Body of pancreas (tissue), 4 donors: ENCODE measurements at regions not wholly inside any gene's neighbourhood (a gene's known extent, or its start where the extent isn't known, plus 50 kb on each side); places are given as distances from the start of the nearest gene placed in this dataset.

Source experiments
- POLR2A ChIP-seq, 3 donors: fragments of 450-650 bp; IDR thresholded peaks; one replicate each; pipeline ENCODE4 v1.6.1; 2016; ENCODE audit warnings: antibody characterized with exemption in 3 of 3, mild to moderate bottlenecking in 2 of 3
- TF ChIP-seq, protein P1 (sequence below), 7 experiments: fragments of 450-650 bp in 4 of 7; fragments of 200-600 bp in 3 of 7; sonication (generic) in 3 of 7; IDR thresholded peaks; one replicate each; pipeline ENCODE4 v1.5.1; 2016 to 2019; ENCODE audit warnings: antibody characterized with exemption in 7 of 7

DNA sequence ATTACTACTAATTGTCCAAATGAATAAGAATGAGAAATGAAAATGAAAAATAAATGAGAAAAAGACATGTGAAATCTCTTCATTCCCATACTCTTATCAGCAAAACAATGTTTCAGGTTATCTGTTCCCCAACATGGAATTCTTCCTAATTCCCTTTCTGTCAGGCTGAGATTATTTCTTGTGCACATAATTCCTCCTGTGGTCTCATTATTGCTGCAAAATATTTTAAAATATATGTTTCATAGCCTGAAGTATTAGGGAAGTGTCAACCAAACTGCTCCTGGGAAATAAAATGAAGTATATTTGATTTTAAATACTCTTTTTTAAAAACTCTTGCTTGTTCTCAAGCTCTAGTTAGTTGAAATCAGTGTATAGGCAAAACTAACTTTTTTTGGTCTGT, 314.9 kb downstream of the USP25 start:
- TF ChIP-seq, protein P1, sequence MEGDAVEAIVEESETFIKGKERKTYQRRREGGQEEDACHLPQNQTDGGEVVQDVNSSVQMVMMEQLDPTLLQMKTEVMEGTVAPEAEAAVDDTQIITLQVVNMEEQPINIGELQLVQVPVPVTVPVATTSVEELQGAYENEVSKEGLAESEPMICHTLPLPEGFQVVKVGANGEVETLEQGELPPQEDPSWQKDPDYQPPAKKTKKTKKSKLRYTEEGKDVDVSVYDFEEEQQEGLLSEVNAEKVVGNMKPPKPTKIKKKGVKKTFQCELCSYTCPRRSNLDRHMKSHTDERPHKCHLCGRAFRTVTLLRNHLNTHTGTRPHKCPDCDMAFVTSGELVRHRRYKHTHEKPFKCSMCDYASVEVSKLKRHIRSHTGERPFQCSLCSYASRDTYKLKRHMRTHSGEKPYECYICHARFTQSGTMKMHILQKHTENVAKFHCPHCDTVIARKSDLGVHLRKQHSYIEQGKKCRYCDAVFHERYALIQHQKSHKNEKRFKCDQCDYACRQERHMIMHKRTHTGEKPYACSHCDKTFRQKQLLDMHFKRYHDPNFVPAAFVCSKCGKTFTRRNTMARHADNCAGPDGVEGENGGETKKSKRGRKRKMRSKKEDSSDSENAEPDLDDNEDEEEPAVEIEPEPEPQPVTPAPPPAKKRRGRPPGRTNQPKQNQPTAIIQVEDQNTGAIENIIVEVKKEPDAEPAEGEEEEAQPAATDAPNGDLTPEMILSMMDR (IDR thresholded peaks at IDR 0.05) = no peak
- TF ChIP-seq POLR2A (IDR thresholded peaks at IDR 0.05) = no peak
